RWPE2 (cell line): ENCODE measurements at regions not wholly inside any gene's neighbourhood (a gene's known extent, or its start where the extent isn't known, plus 50 kb on each side); places are given as distances from the start of the nearest gene placed in this dataset.

Experiments
- ATAC-seq: fragments of 200-7000 bp; cut with Tn5 transposase; 3 replicates; pipeline ENCODE4 v1.9.1; 2021; ENCODE audit warnings: low read depth
- DNase-seq: peaks from one replicate; pipeline ENCODE4 v3.0.0-alpha.2; 2020; ENCODE audit warnings: low spot score
- H3K27ac ChIP-seq: fragments of 450-650 bp; 2 replicates; pipeline ENCODE4 v1.5.1; 2017; ENCODE audit warnings: mild to moderate bottlenecking; ENCODE audit not compliant: poor library complexity, severe bottlenecking
- H3K27me3 ChIP-seq: fragments of 250-450 bp; sonication (Bioruptor Pico); 2 replicates; pipeline ENCODE4 v1.5.1; 2021; ENCODE audit warnings: mild to moderate bottlenecking, moderate library complexity; ENCODE audit not compliant: insufficient read depth, poor library complexity, severe bottlenecking
- H3K36me3 ChIP-seq: fragments of 250-450 bp; sonication (Bioruptor Pico); 2 replicates; pipeline ENCODE4 v1.5.1; 2020; ENCODE audit warnings: low read depth, mild to moderate bottlenecking, moderate library complexity
- H3K4me1 ChIP-seq: fragments of 250-450 bp; sonication (Bioruptor Pico); 2 replicates; pipeline ENCODE4 v1.5.1; 2021; ENCODE audit warnings: mild to moderate bottlenecking, moderate library complexity; ENCODE audit not compliant: insufficient read depth, poor library complexity, severe bottlenecking
- H3K4me3 ChIP-seq: fragments of 250-450 bp; sonication (Bioruptor Pico); 2 replicates; pipeline ENCODE4 v1.5.1; 2021; ENCODE audit warnings: mild to moderate bottlenecking, moderate library complexity; ENCODE audit not compliant: severe bottlenecking
- H3K9me3 ChIP-seq: fragments of 250-450 bp; sonication (Bioruptor Pico); 2 replicates; pipeline ENCODE4 v1.5.1; 2021; ENCODE audit warnings: mild to moderate bottlenecking, moderate library complexity; ENCODE audit not compliant: severe bottlenecking
- TF ChIP-seq, protein P1 (sequence below): fragments of 450-650 bp; IDR thresholded peaks from one replicate; pipeline ENCODE4 v1.5.1; 2017; ENCODE audit warnings: mild to moderate bottlenecking, moderate library complexity; ENCODE audit not compliant: poor library complexity, severe bottlenecking

- no peak for ATAC-seq
Measured at GRCh38 chr7:159231017-159231416, 86.3 kb upstream of the VIPR2 start.

DNA sequence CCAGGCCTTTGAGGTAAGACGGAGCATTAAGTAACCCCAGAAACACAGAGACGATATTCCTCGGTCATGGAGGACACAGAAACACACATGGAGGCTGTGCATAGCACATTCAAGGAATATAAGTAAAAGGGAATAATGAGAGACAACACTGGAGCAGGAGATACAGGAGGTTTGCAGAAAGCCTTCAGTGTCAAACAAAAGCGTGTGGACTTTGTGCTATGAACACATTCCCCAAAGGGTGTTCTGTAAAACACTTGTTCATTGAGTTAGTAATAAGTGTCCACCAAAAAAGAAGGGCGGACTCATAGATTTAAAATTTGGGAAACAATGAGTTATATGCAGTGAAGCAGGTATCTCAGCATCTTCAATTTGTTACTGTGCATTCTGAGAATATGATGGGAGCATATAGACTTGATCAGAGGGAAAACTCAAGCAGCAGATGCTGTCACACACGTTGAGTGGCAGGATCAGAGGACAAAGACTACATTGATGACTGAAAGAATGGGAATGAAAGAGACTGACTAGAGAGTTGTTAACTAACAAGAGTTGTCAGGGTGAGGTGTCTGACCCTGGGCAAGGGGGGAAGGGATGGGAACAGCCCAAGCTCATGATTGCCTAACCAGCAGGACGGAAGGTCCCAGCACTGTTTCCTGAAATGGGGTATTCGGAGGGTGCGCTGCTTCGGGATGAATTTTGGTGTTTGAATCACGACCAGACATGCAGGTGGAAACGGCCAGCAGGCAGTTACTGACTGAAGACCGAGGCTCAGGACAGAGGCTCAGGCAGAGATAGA, 85.2 kb upstream of the VIPR2 start:
- H3K36me3 ChIP-seq = no peaks in the 10 kb centered on the region
- H3K27ac ChIP-seq = no peak overlapping the region
- ATAC-seq = no peak
- no peaks in the 10 kb centered on the region for H3K27me3 ChIP-seq
- TF ChIP-seq, protein P1, sequence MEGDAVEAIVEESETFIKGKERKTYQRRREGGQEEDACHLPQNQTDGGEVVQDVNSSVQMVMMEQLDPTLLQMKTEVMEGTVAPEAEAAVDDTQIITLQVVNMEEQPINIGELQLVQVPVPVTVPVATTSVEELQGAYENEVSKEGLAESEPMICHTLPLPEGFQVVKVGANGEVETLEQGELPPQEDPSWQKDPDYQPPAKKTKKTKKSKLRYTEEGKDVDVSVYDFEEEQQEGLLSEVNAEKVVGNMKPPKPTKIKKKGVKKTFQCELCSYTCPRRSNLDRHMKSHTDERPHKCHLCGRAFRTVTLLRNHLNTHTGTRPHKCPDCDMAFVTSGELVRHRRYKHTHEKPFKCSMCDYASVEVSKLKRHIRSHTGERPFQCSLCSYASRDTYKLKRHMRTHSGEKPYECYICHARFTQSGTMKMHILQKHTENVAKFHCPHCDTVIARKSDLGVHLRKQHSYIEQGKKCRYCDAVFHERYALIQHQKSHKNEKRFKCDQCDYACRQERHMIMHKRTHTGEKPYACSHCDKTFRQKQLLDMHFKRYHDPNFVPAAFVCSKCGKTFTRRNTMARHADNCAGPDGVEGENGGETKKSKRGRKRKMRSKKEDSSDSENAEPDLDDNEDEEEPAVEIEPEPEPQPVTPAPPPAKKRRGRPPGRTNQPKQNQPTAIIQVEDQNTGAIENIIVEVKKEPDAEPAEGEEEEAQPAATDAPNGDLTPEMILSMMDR = no peak
- H3K4me3 ChIP-seq = no peak overlapping the region
- no peak for DNase-seq
- no peaks in the 10 kb centered on the region for H3K4me1 ChIP-seq
- H3K9me3 ChIP-seq = no peaks in the 10 kb centered on the region

More at GRCh38 chr7:159231017-159231416, 86.3 kb upstream of the VIPR2 start:
- no peak overlapping the region for H3K4me3 ChIP-seq
- no peaks in the 10 kb centered on the region for H3K4me1 ChIP-seq
- no peak for DNase-seq
- H3K27me3 ChIP-seq = no peaks in the 10 kb centered on the region
- H3K27ac ChIP-seq = no peak overlapping the region
- H3K36me3 ChIP-seq = no peaks in the 10 kb centered on the region
- no peaks in the 10 kb centered on the region for H3K9me3 ChIP-seq
- TF ChIP-seq, protein P1 = no peak

GRCh38 chr7:159227433-159227832, 82.8 kb upstream of the VIPR2 start:
- no peak overlapping the region for H3K27ac ChIP-seq
- DNase-seq (no peak), ATAC-seq (no peak)
- no peaks in the 10 kb centered on the region for H3K9me3 ChIP-seq
- H3K27me3 ChIP-seq = no peaks in the 10 kb centered on the region
- H3K4me1 ChIP-seq = no peaks in the 10 kb centered on the region
- TF ChIP-seq, protein P1 = no peak
- H3K36me3 ChIP-seq = no peaks in the 10 kb centered on the region
- no peak overlapping the region for H3K4me3 ChIP-seq

- Histone ChIP-seq H3K27me3 (no peaks in the 10 kb centered on the region), H3K4me1 (no peaks in the 10 kb centered on the region), H3K36me3 (no peaks in the 10 kb centered on the region), H3K4me3 (no peak overlapping the region), H3K27ac (no peak overlapping the region), H3K9me3 (no peaks in the 10 kb centered on the region)
- ATAC-seq (no peak), DNase-seq (no peak)
- TF ChIP-seq, protein P1 = no peak
Measured at GRCh38 chr7:159226011-159226702, 81.5 kb upstream of the VIPR2 start.
